Endothelial cell of umbilical vein (primary cell): ENCODE measurements at regions not wholly inside any gene's neighbourhood (a gene's known extent, or its start where the extent isn't known, plus 50 kb on each side); places are given as distances from the start of the nearest gene placed in this dataset.

Experiments used
- BruUV-seq: library from RNA; stranded (reverse); fragments of 400-500 nt; replicated peaks from 2 replicates; lab custom pipeline; 2021; lab: Mats Ljungman, UMichigan
- CTCF ChIA-PET: fragments of 300-600, 350-600 bp; sonication (Branson Sonifier 250); formaldehyde crosslinking; loops from one replicate; lab custom pipeline; 2021; ENCODE audit warnings: antibody characterized with exemption, inconsistent platforms; lab: Charles Lee
- POLR2A ChIA-PET: fragments of 300-600, 350-600 bp; sonication (Branson Sonifier 250); formaldehyde crosslinking; loops from one replicate; lab custom pipeline; 2021; ENCODE audit warnings: antibody characterized with exemption, inconsistent platforms; lab: Charles Lee
- DNase-seq: peaks from one replicate; pipeline ENCODE4 v3.0.0-alpha.2; 2011; ENCODE audit warnings: low read depth, low spot score
- FAIRE-seq: peaks from 2 replicates; lab custom pipeline; 2011; peaks lifted over from hg19 to GRCh38; lab: Jason Lieb, UNC
- H2AFZ ChIP-seq: 2 replicates; pipeline ENCODE4 v1.6.0; 2012; ENCODE audit warnings: low read depth, low read length, control low read depth, inconsistent platforms
- H3K27ac ChIP-seq: 2 replicates; pipeline ENCODE4 v1.5.1; 2011; ENCODE audit warnings: low read depth, mild to moderate bottlenecking, control low read depth, low read length, moderate library complexity; ENCODE audit not compliant: insufficient read depth
- H3K27me3 ChIP-seq, 2 experiments: 2 replicates each; pipeline versions ENCODE4 v1.6.0 to v1.6.1; 2011; ENCODE audit warnings: low read length in 2 of 2, mixed read lengths in 1 of 2; ENCODE audit not compliant: control insufficient read depth in 2 of 2, insufficient read depth in 2 of 2
- H3K36me3 ChIP-seq, 2 experiments: 2 replicates in 1 of 2; 3 replicates in 1 of 2; pipeline ENCODE4 v1.5.1; 2011; ENCODE audit warnings: low read length in 2 of 2, mild to moderate bottlenecking in 1 of 2, moderate library complexity in 1 of 2; ENCODE audit not compliant: control insufficient read depth in 2 of 2, insufficient read depth in 2 of 2; ENCODE audit errors: extremely low read depth in 1 of 2
- H3K4me1 ChIP-seq: 3 replicates; pipeline ENCODE4 v1.5.1; 2011; ENCODE audit warnings: mild to moderate bottlenecking, low read length; ENCODE audit not compliant: control insufficient read depth, insufficient read depth; ENCODE audit errors: extremely low read depth
- H3K4me2 ChIP-seq: 2 replicates; pipeline ENCODE4 v1.6.1; 2011; ENCODE audit warnings: low read length, control low read depth, mixed read lengths; ENCODE audit not compliant: insufficient read depth
- H3K4me3 ChIP-seq, 3 experiments: fragments of 200-600 bp in 1 of 3; sonication (generic), shearing (Covaris generic) in 1 of 3; replicated peaks in 1 of 3; 2 replicates each; pipeline ENCODE4 v1.5.1; 2011 to 2016; ENCODE audit warnings: control low read depth in 3 of 3, low read length in 3 of 3, mild to moderate bottlenecking in 2 of 3, inconsistent platforms in 1 of 3, low read depth in 1 of 3, moderate library complexity in 1 of 3; ENCODE audit not compliant: insufficient read depth in 1 of 3
- H3K79me2 ChIP-seq: 2 replicates; pipeline ENCODE4 v1.6.0; 2012; ENCODE audit warnings: low read length, inconsistent platforms; ENCODE audit not compliant: control insufficient read depth, insufficient read depth
- H3K9ac ChIP-seq: replicated peaks from 2 replicates; pipeline ENCODE3; 2011; ENCODE audit warnings: low read length, control low read depth; ENCODE audit not compliant: insufficient read depth; ENCODE audit errors: extremely low read depth
- H3K9me1 ChIP-seq: replicated peaks from 3 replicates; pipeline ENCODE4 v1.6.0; 2011; ENCODE audit warnings: mild to moderate bottlenecking, low read length; ENCODE audit not compliant: control insufficient read depth, insufficient read depth; ENCODE audit errors: extremely low read depth
- H3K9me3 ChIP-seq: replicated peaks from 2 replicates; pipeline ENCODE4 v1.5.1; 2012; ENCODE audit warnings: low read length, inconsistent platforms; ENCODE audit not compliant: control insufficient read depth, insufficient read depth
- H4K20me1 ChIP-seq: replicated peaks from 2 replicates; pipeline ENCODE3; 2011; ENCODE audit warnings: mild to moderate bottlenecking, low read length; ENCODE audit not compliant: control insufficient read depth, insufficient read depth; ENCODE audit errors: extremely low read depth
- CTCF ChIP-seq, 2 donors: IDR thresholded peaks; 1 replicate in 1 of 2; 2 replicates in 1 of 2; pipeline ENCODE4 v1.5.1; 2011; ENCODE audit warnings: low read length in 2 of 2, mild to moderate bottlenecking in 2 of 2, moderate library complexity in 2 of 2, control low read depth in 1 of 2, inconsistent platforms in 1 of 2, low read depth in 1 of 2; ENCODE audit not compliant: insufficient read depth in 1 of 2; ENCODE audit errors: extremely low read depth in 1 of 2
- EZH2 ChIP-seq: IDR thresholded peaks from 2 replicates; pipeline ENCODE4 v1.6.1; 2012; ENCODE audit warnings: borderline replicate concordance, low read depth, mild to moderate bottlenecking, moderate library complexity, low read length, inconsistent platforms; ENCODE audit not compliant: severe bottlenecking
- JUN ChIP-seq: IDR thresholded peaks from 2 replicates; pipeline ENCODE4 v1.6.1; 2011; ENCODE audit warnings: borderline replicate concordance, low read depth; ENCODE audit not compliant: insufficient read length, insufficient read depth
- MAX ChIP-seq: IDR thresholded peaks from 2 replicates; pipeline ENCODE4 v1.6.1; 2011; ENCODE audit not compliant: insufficient read depth, insufficient read length
- MYC ChIP-seq: IDR thresholded peaks from one replicate; pipeline ENCODE4 v1.6.1; 2011; ENCODE audit warnings: mild to moderate bottlenecking, low read depth, low read length
- POLR2A ChIP-seq: IDR thresholded peaks from 2 replicates; pipeline ENCODE4 v1.6.1; 2012; ENCODE audit warnings: low read depth, mild to moderate bottlenecking, control low read depth, low read length
- POLR2AphosphoS5 ChIP-seq: IDR thresholded peaks from 2 replicates; pipeline ENCODE4 v1.6.1; 2012; ENCODE audit warnings: low read depth, mild to moderate bottlenecking, control low read depth, low read length, moderate library complexity; ENCODE audit not compliant: insufficient read depth
- dilution Hi-C: fragments of 300-500 bp; cut with MboI; formaldehyde crosslinking; loops from one replicate; pipeline ENCODE4 v1.15.0; 2019; ENCODE audit warnings: low sequenced_read_pairs; ENCODE audit not compliant: extremely low pct_ligation_motif_present
- intact Hi-C: fragments of 100-400 bp; cut with micrococcal nuclease; formaldehyde crosslinking; loops from one replicate; pipeline ENCODE4 v1.10.0; 2022

DNA sequence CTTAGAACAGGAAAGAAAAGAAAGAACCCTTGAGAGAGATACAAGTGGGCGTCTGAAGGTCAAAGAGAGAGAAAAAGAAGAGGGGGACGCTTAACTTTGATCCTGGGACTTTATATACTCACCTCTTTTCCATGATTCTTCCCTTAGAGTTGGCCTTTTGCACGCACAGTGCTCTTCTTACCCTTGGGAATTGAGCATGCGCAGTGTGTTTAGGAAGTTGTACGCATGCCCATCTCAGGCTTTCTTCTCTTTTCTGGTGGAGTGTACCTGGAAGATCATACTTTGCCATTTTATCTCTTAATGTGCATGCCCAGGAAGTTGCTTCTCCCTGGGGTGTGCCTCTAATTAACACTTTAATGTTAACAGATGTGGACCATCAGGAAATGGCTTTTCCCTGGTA, 229.6 kb upstream of the ANO3 start:
- POLR2A ChIA-PET: no interaction called here
- no peak overlapping the region for H2AFZ ChIP-seq
- no TSS peak for BruUV-seq
- no peak for TF ChIP-seq EZH2
- TF ChIP-seq MYC: no peak
- no peak overlapping the region for H3K4me2 ChIP-seq
- no peak overlapping the region for H3K4me3 ChIP-seq
- H3K9ac ChIP-seq: no peak overlapping the region
- no peak for FAIRE-seq
- intact Hi-C loops: no loop called here
- H3K9me3 ChIP-seq: no peaks in the 10 kb centered on the region
- DNase-seq: no peak
- no peaks in the 10 kb centered on the region for H3K79me2 ChIP-seq
- dilution Hi-C loops: no loop called here
- H3K27ac ChIP-seq: no peak overlapping the region
- H3K4me1 ChIP-seq: no peaks in the 10 kb centered on the region
- no peaks in the 10 kb centered on the region for H3K9me1 ChIP-seq
- no peaks in the 10 kb centered on the region for H3K36me3 ChIP-seq
- CTCF ChIA-PET: no interaction called here
- no peaks in the 10 kb centered on the region for H3K27me3 ChIP-seq
- no peaks in the 10 kb centered on the region for H4K20me1 ChIP-seq

DNA sequence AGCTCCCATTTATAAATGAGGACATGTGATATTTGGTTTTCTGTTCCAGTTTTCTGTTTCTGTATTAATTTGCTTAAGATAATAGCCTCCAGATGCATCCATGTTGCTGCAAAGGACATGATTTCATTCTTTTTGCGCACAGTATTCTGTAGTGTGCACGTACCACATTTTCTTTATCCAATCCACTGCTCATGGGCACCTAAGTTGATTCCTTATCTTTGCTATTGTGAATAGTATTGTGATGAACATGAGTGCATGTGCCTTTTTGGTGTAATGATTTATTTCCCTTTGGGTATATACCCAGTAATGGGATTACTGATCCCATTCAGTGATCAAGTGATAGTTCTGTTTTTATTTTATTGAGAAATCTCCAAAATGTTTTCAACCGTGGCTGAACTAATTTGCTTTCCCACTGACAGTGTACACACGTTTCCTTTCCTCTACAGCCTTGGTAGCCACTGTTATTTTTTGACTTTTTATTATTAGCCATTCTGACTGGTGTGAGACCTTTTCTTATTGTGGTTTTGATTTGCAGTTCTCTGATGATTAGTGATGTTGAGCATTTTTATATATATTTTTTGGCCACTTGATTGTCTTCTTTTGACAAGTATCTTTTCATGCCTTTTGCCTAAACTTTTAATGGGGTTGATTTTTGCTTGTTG, 226.0 kb upstream of the ANO3 start:
- dilution Hi-C loops (no loop called here), intact Hi-C loops (no loop called here)
- TF ChIP-seq JUN (no peak), POLR2AphosphoS5 (no peak), POLR2A (no peak), MYC (no peak), EZH2 (no peak), CTCF (IDR thresholded peaks at IDR 0.05; ENCODE audit: extremely low read depth in 1 of 2, insufficient read depth in 1 of 2, low read depth in 1 of 2, low read length in 2 of 2) (no peak), MAX (no peak)
- ChIA-PET CTCF (interaction anchor here (1.8 kb wide), 1 partner anchor 124 kb away, joined by 5 read pairs; no protein-coding TSS in a partner anchor), POLR2A (no interaction called here)
- H3K9ac ChIP-seq: no peak overlapping the region
- H3K4me1 ChIP-seq: no peaks in the 10 kb centered on the region
- H3K9me3 ChIP-seq: no peaks in the 10 kb centered on the region
- no TSS peak for BruUV-seq
- no peak overlapping the region for H3K4me2 ChIP-seq
- H4K20me1 ChIP-seq: no peaks in the 10 kb centered on the region
- FAIRE-seq: no peak
- no peaks in the 10 kb centered on the region for H3K9me1 ChIP-seq
- no peak overlapping the region for H3K27ac ChIP-seq
- H3K79me2 ChIP-seq: no peaks in the 10 kb centered on the region
- H3K4me3 ChIP-seq: no peak overlapping the region
- no peaks in the 10 kb centered on the region for H3K36me3 ChIP-seq
- H2AFZ ChIP-seq: no peak overlapping the region
- no peak for DNase-seq
- no peaks in the 10 kb centered on the region for H3K27me3 ChIP-seq
